ENCODE measurements at regions not wholly inside any gene's neighbourhood (a gene's known extent, or its start where the extent isn't known, plus 50 kb on each side); places are given as distances from the start of the nearest gene placed in this dataset.

DNA sequence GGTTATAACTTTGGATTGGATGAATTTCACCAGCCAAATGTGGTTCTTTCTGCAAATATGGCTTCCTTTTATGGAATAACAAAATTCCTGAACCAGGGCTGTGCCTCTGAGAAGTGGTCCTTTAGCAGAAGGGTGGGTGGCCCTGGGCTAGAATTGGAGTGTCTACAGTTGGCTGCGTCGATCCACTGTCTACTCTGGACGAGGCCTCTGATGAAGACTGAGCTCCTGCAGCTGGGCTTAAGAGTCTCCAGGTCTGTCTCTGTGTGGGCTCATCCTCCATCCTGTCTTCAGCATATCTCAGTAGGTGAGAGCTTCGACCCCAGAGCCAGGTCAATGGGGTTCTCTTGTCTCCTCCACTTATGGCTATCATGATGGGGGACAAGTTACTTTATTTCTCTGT lies 166.3 kb upstream of the PMEPA1 start:
- TF ChIP-seq, protein P1, sequence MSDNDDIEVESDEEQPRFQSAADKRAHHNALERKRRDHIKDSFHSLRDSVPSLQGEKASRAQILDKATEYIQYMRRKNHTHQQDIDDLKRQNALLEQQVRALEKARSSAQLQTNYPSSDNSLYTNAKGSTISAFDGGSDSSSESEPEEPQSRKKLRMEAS (IDR thresholded peaks at IDR 0.05) = no peak
- TF ChIP-seq CTCF (IDR thresholded peaks at IDR 0.05) = no peak
- no peak for TF ChIP-seq EHMT2 (IDR thresholded peaks at IDR 0.05; ENCODE audit: low read depth)

Data from A549 (cell line).